CD4-positive, alpha-beta memory T cell (primary cell): ENCODE measurements at regions not wholly inside any gene's neighbourhood (a gene's known extent, or its start where the extent isn't known, plus 50 kb on each side); places are given as distances from the start of the nearest gene placed in this dataset.

Experiments
- CTCF ChIA-PET: fragments of 350-600 bp; sonication (Branson Sonifier 250); formaldehyde crosslinking; loops from one replicate; lab custom pipeline; 2021; ENCODE audit warnings: inconsistent platforms; ENCODE audit not compliant: partially characterized antibody; lab: Charles Lee
- POLR2A ChIA-PET: fragments of 350-600 bp; sonication (Branson Sonifier 250); formaldehyde crosslinking; loops from one replicate; lab custom pipeline; 2021; ENCODE audit not compliant: partially characterized antibody; lab: Charles Lee
- DNase-seq, 5 donors: peaks; one replicate each; pipeline versions ENCODE4 v3.0.0 to v3.0.0-alpha.2; 2020 to 2022; ENCODE audit warnings: mixed read lengths in 1 of 5
- H3K27ac ChIP-seq: one replicate; pipeline ENCODE4 v1.7.0; 2013; ENCODE audit warnings: low read depth, low read length
- H3K27me3 ChIP-seq: 2 replicates; pipeline ENCODE4 v1.7.0; 2013; ENCODE audit warnings: mild to moderate bottlenecking, low read length, moderate library complexity; ENCODE audit not compliant: insufficient read depth
- H3K36me3 ChIP-seq: 2 replicates; pipeline ENCODE4 v1.7.0; 2013; ENCODE audit warnings: mild to moderate bottlenecking, low read length, moderate library complexity; ENCODE audit not compliant: insufficient read depth
- H3K4me1 ChIP-seq: 2 replicates; pipeline ENCODE4 v1.7.0; 2013; ENCODE audit warnings: mild to moderate bottlenecking, low read length, moderate library complexity; ENCODE audit not compliant: insufficient read depth
- H3K4me3 ChIP-seq, 2 donors: one replicate each; pipeline ENCODE4 v1.7.0; 2013; ENCODE audit warnings: low read length in 2 of 2, mild to moderate bottlenecking in 1 of 2
- H3K9me3 ChIP-seq, 2 donors: one replicate each; pipeline ENCODE4 v1.7.0; 2013; ENCODE audit warnings: low read length in 2 of 2, control low read depth in 1 of 2; ENCODE audit not compliant: control insufficient read depth in 1 of 2
- H3K27ac Mint-ChIP-seq, 7 donors: one replicate each; pipeline ENCODE4 v1.8.0; 2020 to 2021; ENCODE audit warnings: mixed read lengths in 7 of 7, mild to moderate bottlenecking in 6 of 7, inconsistent platforms in 3 of 7, moderate library complexity in 3 of 7
- H3K27me3 Mint-ChIP-seq, 2 donors: one replicate each; pipeline ENCODE4 v1.8.0; 2020 to 2021; ENCODE audit warnings: mixed read lengths in 2 of 2
- H3K36me3 Mint-ChIP-seq, 2 donors: one replicate each; pipeline ENCODE4 v1.8.0; 2020 to 2021; ENCODE audit warnings: mixed read lengths in 2 of 2, inconsistent platforms in 1 of 2, mild to moderate bottlenecking in 1 of 2
- H3K4me1 Mint-ChIP-seq, 4 donors: one replicate each; pipeline ENCODE4 v1.8.0; 2020 to 2021; ENCODE audit warnings: mixed read lengths in 4 of 4, mild to moderate bottlenecking in 1 of 4
- H3K4me3 Mint-ChIP-seq, 8 donors: one replicate each; pipeline ENCODE4 v1.8.0; 2020 to 2021; ENCODE audit warnings: mixed read lengths in 8 of 8, mild to moderate bottlenecking in 7 of 8, moderate library complexity in 6 of 8, inconsistent platforms in 3 of 8
- H3K9me3 Mint-ChIP-seq, 8 donors: one replicate each; pipeline ENCODE4 v1.8.0; 2020 to 2021; ENCODE audit warnings: mixed read lengths in 8 of 8, mild to moderate bottlenecking in 5 of 8, inconsistent platforms in 3 of 8, moderate library complexity in 1 of 8
- intact Hi-C: fragments of 100-400 bp; cut with micrococcal nuclease; formaldehyde crosslinking; loops from one replicate; pipeline ENCODE4 v1.15.1; 2023

GRCh38 chrX:9240956-9241355 lies 207.0 kb upstream of the FAM9B start:
- no peaks in the 10 kb centered on the region for H3K36me3 Mint-ChIP-seq
- H3K27me3 ChIP-seq: no peaks in the 10 kb centered on the region
- H3K9me3 ChIP-seq: no peaks in the 10 kb centered on the region
- no peaks in the 10 kb centered on the region for H3K4me1 ChIP-seq
- DNase-seq: no peak
- no peak overlapping the region for H3K4me3 Mint-ChIP-seq
- H3K36me3 ChIP-seq: no peaks in the 10 kb centered on the region
- no peak overlapping the region for H3K27ac Mint-ChIP-seq
- no peaks in the 10 kb centered on the region for H3K4me1 Mint-ChIP-seq
- ChIA-PET POLR2A (no interaction called here), CTCF (no interaction called here)
- H3K27ac ChIP-seq: no peak overlapping the region
- no peaks in the 10 kb centered on the region for H3K27me3 Mint-ChIP-seq
- H3K4me3 ChIP-seq: no peak overlapping the region
- H3K9me3 Mint-ChIP-seq: no peaks in the 10 kb centered on the region
- intact Hi-C loops: no loop called here

GRCh38 chrX:9241427-9241826 lies 207.5 kb upstream of the FAM9B start:
- Mint-ChIP-seq H3K27ac (no peak overlapping the region), H3K36me3 (no peaks in the 10 kb centered on the region), H3K27me3 (no peaks in the 10 kb centered on the region), H3K4me1 (no peaks in the 10 kb centered on the region), H3K4me3 (no peak overlapping the region), H3K9me3 (no peaks in the 10 kb centered on the region)
- no peak for DNase-seq
- ChIA-PET POLR2A (no interaction called here), CTCF (no interaction called here)
- intact Hi-C loops: no loop called here
- no peaks in the 10 kb centered on the region for H3K27me3 ChIP-seq
- H3K4me1 ChIP-seq: no peaks in the 10 kb centered on the region
- no peaks in the 10 kb centered on the region for H3K36me3 ChIP-seq
- no peaks in the 10 kb centered on the region for H3K9me3 ChIP-seq
- no peak overlapping the region for H3K27ac ChIP-seq
- no peak overlapping the region for H3K4me3 ChIP-seq

DNA sequence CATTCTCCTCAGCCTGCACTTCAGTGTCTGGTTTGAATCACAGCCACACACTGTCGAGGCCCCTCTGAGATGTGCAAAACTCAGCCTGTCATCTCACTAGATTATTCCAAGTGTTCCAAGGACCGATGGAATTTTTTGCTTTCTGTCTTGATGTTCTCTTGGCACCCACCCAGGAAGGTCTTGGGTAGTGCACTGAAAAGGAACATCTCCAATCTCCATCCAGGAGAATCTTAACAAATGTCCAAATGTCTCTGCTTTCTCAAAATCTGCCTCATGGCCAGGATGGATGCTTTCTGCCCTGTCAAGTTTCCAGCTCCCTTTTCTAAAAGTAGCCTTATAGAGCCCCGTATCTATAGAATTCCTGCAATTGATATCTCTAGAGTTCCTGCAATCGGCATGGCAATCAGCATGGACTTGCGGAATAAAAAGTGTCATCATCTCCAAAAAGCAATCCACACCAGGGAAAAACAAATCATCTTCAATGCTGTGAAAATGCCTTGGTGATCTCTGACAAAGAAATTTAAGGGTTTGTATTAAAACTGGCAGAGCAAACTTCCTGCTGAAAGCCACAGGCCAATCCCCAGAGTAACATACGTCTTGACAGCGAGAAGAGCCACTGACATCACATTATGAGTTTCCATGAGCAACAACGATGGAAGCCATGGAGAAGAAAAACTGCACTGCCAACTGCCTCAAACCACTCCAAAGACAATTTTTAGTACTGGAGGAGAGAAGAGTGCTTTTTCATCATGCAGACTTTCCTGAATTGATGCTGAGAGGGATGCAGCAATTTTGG lies 215.3 kb upstream of the FAM9B start:
- H3K4me1 ChIP-seq: no peaks in the 10 kb centered on the region
- H3K4me3 Mint-ChIP-seq: no peak overlapping the region
- no peaks in the 10 kb centered on the region for H3K36me3 Mint-ChIP-seq
- POLR2A ChIA-PET: no interaction called here
- H3K9me3 ChIP-seq: no peaks in the 10 kb centered on the region
- peaks cover 0 to 4% (median under 1%) of the 10 kb centered on the region in 4 donors for H3K4me1 Mint-ChIP-seq
- intact Hi-C loops: no loop called here
- peaks cover 0 to 2% (median 0%) of the 10 kb centered on the region in 8 donors for H3K9me3 Mint-ChIP-seq
- H3K36me3 ChIP-seq: no peaks in the 10 kb centered on the region
- H3K4me3 ChIP-seq: no peak overlapping the region
- H3K27ac Mint-ChIP-seq: no peak overlapping the region
- H3K27ac ChIP-seq: no peak overlapping the region
- H3K27me3 Mint-ChIP-seq: no peaks in the 10 kb centered on the region
- CTCF ChIA-PET: no interaction called here
- H3K27me3 ChIP-seq: no peaks in the 10 kb centered on the region
- DNase-seq: no peak

- Mint-ChIP-seq H3K36me3 (no peaks in the 10 kb centered on the region), H3K4me1 (peaks cover 0 to 4% (median under 1%) of the 10 kb centered on the region in 4 donors), H3K4me3 (no peak overlapping the region), H3K9me3 (peaks cover 0 to 2% (median 0%) of the 10 kb centered on the region in 8 donors), H3K27ac (no peak overlapping the region), H3K27me3 (no peaks in the 10 kb centered on the region)
- Histone ChIP-seq H3K4me1 (no peaks in the 10 kb centered on the region), H3K27ac (no peak overlapping the region), H3K9me3 (no peaks in the 10 kb centered on the region), H3K36me3 (no peaks in the 10 kb centered on the region), H3K4me3 (no peak overlapping the region), H3K27me3 (no peaks in the 10 kb centered on the region)
- no peak for DNase-seq
- ChIA-PET POLR2A (interaction anchor here (0.5 kb wide), 1 partner anchor 47 kb away, joined by 3 read pairs; no protein-coding TSS in a partner anchor), CTCF (no interaction called here)
- intact Hi-C loops: no loop called here
These were observed 212.7 kb upstream of the TBL1X start for GRCh38 chrX:9252182-9252581.

GRCh38 chrX:9253211-9253610 lies 211.6 kb upstream of the TBL1X start:
- H3K9me3 ChIP-seq: no peaks in the 10 kb centered on the region
- no peaks in the 10 kb centered on the region for H3K36me3 Mint-ChIP-seq
- H3K4me3 ChIP-seq: no peak overlapping the region
- ChIA-PET CTCF (no interaction called here), POLR2A (no interaction called here)
- H3K4me1 Mint-ChIP-seq: peaks cover 0 to 4% (median under 1%) of the 10 kb centered on the region in 4 donors
- intact Hi-C loops: no loop called here
- H3K9me3 Mint-ChIP-seq: peaks cover 0 to 2% (median 0%) of the 10 kb centered on the region in 8 donors
- no peaks in the 10 kb centered on the region for H3K4me1 ChIP-seq
- H3K27ac Mint-ChIP-seq: no peak overlapping the region
- no peak overlapping the region for H3K4me3 Mint-ChIP-seq
- DNase-seq: no peak
- no peaks in the 10 kb centered on the region for H3K27me3 Mint-ChIP-seq
- H3K27ac ChIP-seq: no peak overlapping the region
- H3K36me3 ChIP-seq: no peaks in the 10 kb centered on the region
- H3K27me3 ChIP-seq: no peaks in the 10 kb centered on the region

DNA sequence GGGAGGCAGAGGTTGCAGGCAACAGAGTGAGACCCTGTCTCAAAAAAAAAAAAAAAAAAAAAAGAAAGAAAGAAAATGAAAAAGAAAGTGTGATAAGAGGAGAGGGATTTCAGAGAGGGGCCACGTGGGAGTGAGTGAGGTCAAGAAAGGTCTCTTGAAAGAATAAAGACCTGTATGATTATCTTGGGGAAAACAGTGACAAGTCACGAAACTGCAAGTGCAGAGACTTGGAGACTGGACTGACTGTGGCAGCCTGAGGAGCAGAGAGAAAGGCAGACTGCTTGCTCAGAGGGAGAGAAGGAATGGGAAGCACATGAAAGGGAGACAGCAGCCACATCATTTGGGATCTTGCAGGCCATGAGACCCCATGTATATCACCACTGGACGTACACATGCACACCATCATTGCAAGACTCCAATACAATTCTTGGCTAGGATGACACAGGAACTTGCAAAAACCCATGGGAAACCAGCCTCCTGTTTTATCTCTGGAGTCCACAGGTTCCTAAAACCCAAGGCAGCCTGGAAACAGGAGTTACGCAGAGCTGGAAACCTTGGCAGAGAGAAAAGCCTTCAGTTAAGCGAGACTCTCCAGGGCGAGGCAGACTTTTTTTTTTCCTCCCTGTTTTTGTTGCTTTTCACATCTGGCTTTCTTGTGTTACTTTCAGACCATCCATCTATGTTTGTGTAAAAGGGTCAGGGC lies 207.0 kb upstream of the TBL1X start:
- POLR2A ChIA-PET: no interaction called here
- H3K36me3 ChIP-seq: no peaks in the 10 kb centered on the region
- no peaks in the 10 kb centered on the region for H3K4me1 ChIP-seq
- Mint-ChIP-seq H3K27me3 (no peaks in the 10 kb centered on the region), H3K27ac (no peak overlapping the region), H3K9me3 (peaks cover 0 to 8% (median 3%) of the 10 kb centered on the region in 8 donors), H3K4me1 (peaks cover 0 to 2% (median 0%) of the 10 kb centered on the region in 4 donors), H3K36me3 (no peaks in the 10 kb centered on the region), H3K4me3 (no peak overlapping the region)
- no peak overlapping the region for H3K27ac ChIP-seq
- no peaks in the 10 kb centered on the region for H3K27me3 ChIP-seq
- intact Hi-C loops: no loop called here
- CTCF ChIA-PET: interaction anchor here (0.6 kb wide), 1 partner anchor 42 kb away, joined by 3 read pairs; no protein-coding TSS in a partner anchor
- H3K9me3 ChIP-seq: no peaks in the 10 kb centered on the region
- H3K4me3 ChIP-seq: no peak overlapping the region
- no peak for DNase-seq

- peaks cover 0 to 8% (median 3%) of the 10 kb centered on the region in 8 donors for H3K9me3 Mint-ChIP-seq
- H3K4me1 Mint-ChIP-seq: no peaks in the 10 kb centered on the region
- H3K36me3 Mint-ChIP-seq: no peaks in the 10 kb centered on the region
- intact Hi-C loops: no loop called here
- Histone ChIP-seq H3K4me3 (no peak overlapping the region), H3K4me1 (no peaks in the 10 kb centered on the region), H3K27ac (no peak overlapping the region), H3K27me3 (no peaks in the 10 kb centered on the region), H3K36me3 (no peaks in the 10 kb centered on the region), H3K9me3 (no peaks in the 10 kb centered on the region)
- DNase-seq: no peak
- ChIA-PET POLR2A (no interaction called here), CTCF (interaction anchor here (0.6 kb wide), 1 partner anchor 41 kb away, joined by 3 read pairs; no protein-coding TSS in a partner anchor)
- H3K27ac Mint-ChIP-seq: no peak overlapping the region
- H3K4me3 Mint-ChIP-seq: no peak overlapping the region
- H3K27me3 Mint-ChIP-seq: no peaks in the 10 kb centered on the region
These were observed 206.3 kb upstream of the TBL1X start for GRCh38 chrX:9258421-9259104.
